H1 (cell line): ENCODE measurements at regions not wholly inside any gene's neighbourhood (a gene's known extent, or its start where the extent isn't known, plus 50 kb on each side); places are given as distances from the start of the nearest gene placed in this dataset.

Experiments
- EZH2 ChIP-seq: fragments of 200-600 bp; sonication (generic); IDR thresholded peaks from 2 replicates; pipeline ENCODE4 v1.7.1; 2012; ENCODE audit warnings: low read depth, mild to moderate bottlenecking, moderate library complexity, low read length, inconsistent platforms; ENCODE audit not compliant: severe bottlenecking
- SIN3A ChIP-seq, 2 experiments: IDR thresholded peaks in 1 of 2; conservative IDR thresholded peaks in 1 of 2; 2 replicates each; pipeline ENCODE4 v1.6.1; 2011 to 2012; ENCODE audit warnings: low read length in 2 of 2, improper control_type of control experiment in 1 of 2, low read depth in 1 of 2, mild to moderate bottlenecking in 1 of 2
- TAF7 ChIP-seq: optimal IDR thresholded peaks from 2 replicates; pipeline ENCODE3; 2011; ENCODE audit warnings: low read depth, mild to moderate bottlenecking, inconsistent platforms, low read length, moderate library complexity, borderline replicate concordance
- TF ChIP-seq, protein P1 (sequence below): fragments of 300-600 bp; sonication (generic); IDR thresholded peaks from 2 replicates; pipeline ENCODE4 v1.7.1; 2012; ENCODE audit warnings: low read length, moderate library complexity, mild to moderate bottlenecking, inconsistent platforms; ENCODE audit not compliant: insufficient replicate concordance

DNA sequence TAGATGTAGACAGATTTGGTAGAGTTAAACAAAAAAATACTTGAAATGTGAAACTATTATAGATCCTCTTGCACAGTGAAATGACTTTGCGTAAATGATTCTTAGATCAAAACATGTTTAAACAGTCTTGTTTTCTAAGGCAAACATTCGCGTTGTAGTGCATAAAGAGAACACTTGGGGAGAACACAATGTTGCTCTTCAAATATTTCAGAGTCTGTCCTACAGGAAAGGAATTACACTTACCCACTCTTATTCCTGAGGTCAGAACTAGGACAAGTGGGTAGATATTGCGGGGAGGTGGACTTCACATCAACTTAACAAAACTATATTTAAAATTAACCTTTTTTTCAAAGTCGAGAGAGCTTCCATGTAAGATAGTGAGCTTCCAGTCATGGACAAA, 183.5 kb upstream of the PCSK2 start (continued):
- TF ChIP-seq, protein P1, sequence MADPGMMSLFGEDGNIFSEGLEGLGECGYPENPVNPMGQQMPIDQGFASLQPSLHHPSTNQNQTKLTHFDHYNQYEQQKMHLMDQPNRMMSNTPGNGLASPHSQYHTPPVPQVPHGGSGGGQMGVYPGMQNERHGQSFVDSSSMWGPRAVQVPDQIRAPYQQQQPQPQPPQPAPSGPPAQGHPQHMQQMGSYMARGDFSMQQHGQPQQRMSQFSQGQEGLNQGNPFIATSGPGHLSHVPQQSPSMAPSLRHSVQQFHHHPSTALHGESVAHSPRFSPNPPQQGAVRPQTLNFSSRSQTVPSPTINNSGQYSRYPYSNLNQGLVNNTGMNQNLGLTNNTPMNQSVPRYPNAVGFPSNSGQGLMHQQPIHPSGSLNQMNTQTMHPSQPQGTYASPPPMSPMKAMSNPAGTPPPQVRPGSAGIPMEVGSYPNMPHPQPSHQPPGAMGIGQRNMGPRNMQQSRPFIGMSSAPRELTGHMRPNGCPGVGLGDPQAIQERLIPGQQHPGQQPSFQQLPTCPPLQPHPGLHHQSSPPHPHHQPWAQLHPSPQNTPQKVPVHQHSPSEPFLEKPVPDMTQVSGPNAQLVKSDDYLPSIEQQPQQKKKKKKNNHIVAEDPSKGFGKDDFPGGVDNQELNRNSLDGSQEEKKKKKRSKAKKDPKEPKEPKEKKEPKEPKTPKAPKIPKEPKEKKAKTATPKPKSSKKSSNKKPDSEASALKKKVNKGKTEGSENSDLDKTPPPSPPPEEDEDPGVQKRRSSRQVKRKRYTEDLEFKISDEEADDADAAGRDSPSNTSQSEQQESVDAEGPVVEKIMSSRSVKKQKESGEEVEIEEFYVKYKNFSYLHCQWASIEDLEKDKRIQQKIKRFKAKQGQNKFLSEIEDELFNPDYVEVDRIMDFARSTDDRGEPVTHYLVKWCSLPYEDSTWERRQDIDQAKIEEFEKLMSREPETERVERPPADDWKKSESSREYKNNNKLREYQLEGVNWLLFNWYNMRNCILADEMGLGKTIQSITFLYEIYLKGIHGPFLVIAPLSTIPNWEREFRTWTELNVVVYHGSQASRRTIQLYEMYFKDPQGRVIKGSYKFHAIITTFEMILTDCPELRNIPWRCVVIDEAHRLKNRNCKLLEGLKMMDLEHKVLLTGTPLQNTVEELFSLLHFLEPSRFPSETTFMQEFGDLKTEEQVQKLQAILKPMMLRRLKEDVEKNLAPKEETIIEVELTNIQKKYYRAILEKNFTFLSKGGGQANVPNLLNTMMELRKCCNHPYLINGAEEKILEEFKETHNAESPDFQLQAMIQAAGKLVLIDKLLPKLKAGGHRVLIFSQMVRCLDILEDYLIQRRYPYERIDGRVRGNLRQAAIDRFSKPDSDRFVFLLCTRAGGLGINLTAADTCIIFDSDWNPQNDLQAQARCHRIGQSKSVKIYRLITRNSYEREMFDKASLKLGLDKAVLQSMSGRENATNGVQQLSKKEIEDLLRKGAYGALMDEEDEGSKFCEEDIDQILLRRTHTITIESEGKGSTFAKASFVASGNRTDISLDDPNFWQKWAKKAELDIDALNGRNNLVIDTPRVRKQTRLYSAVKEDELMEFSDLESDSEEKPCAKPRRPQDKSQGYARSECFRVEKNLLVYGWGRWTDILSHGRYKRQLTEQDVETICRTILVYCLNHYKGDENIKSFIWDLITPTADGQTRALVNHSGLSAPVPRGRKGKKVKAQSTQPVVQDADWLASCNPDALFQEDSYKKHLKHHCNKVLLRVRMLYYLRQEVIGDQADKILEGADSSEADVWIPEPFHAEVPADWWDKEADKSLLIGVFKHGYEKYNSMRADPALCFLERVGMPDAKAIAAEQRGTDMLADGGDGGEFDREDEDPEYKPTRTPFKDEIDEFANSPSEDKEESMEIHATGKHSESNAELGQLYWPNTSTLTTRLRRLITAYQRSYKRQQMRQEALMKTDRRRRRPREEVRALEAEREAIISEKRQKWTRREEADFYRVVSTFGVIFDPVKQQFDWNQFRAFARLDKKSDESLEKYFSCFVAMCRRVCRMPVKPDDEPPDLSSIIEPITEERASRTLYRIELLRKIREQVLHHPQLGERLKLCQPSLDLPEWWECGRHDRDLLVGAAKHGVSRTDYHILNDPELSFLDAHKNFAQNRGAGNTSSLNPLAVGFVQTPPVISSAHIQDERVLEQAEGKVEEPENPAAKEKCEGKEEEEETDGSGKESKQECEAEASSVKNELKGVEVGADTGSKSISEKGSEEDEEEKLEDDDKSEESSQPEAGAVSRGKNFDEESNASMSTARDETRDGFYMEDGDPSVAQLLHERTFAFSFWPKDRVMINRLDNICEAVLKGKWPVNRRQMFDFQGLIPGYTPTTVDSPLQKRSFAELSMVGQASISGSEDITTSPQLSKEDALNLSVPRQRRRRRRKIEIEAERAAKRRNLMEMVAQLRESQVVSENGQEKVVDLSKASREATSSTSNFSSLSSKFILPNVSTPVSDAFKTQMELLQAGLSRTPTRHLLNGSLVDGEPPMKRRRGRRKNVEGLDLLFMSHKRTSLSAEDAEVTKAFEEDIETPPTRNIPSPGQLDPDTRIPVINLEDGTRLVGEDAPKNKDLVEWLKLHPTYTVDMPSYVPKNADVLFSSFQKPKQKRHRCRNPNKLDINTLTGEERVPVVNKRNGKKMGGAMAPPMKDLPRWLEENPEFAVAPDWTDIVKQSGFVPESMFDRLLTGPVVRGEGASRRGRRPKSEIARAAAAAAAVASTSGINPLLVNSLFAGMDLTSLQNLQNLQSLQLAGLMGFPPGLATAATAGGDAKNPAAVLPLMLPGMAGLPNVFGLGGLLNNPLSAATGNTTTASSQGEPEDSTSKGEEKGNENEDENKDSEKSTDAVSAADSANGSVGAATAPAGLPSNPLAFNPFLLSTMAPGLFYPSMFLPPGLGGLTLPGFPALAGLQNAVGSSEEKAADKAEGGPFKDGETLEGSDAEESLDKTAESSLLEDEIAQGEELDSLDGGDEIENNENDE, result no peak
- TF ChIP-seq EZH2 (no peak), TAF7 (no peak), SIN3A (conservative IDR thresholded peaks at IDR 0.05 in 1 of 2, IDR thresholded peaks at IDR 0.05 in 1 of 2; ENCODE audit: low read depth in 1 of 2, low read length in 2 of 2) (no peak)
